ENCODE measurements at regions not wholly inside any gene's neighbourhood (a gene's known extent, or its start where the extent isn't known, plus 50 kb on each side); places are given as distances from the start of the nearest gene placed in this dataset.

GRCh38 chr14:98867726-98868125, 404.3 kb downstream of the BCL11B start:
- no peak for DNase-seq

- no peak for DNase-seq
Observed at GRCh38 chr14:98868866-98869265, 403.1 kb downstream of the BCL11B start.

GRCh38 chr14:98871796-98872195, 400.2 kb downstream of the BCL11B start:
- DNase-seq: no peak

GRCh38 chr14:98877065-98877464, 394.9 kb downstream of the BCL11B start:
- DNase-seq: no peak

- no peak for DNase-seq
Observed at GRCh38 chr14:98878282-98878681, 393.7 kb downstream of the BCL11B start.

GRCh38 chr14:98886982-98887381, 385.0 kb downstream of the BCL11B start:
- no peak for DNase-seq

GRCh38 chr14:98888281-98888680, 383.7 kb downstream of the BCL11B start:
- no peak for DNase-seq

GRCh38 chr14:98888927-98889835, 382.8 kb downstream of the BCL11B start:
- no peak for DNase-seq

- DNase-seq: no peak
Observed at GRCh38 chr14:98889836-98890185, 382.2 kb downstream of the BCL11B start.

GRCh38 chr14:98890556-98891340, 381.2 kb downstream of the BCL11B start:
- peak in 1 of 4 experiments; percentile 4 for DNase-seq

- no peak for DNase-seq
Observed at GRCh38 chr14:98893675-98894074, 378.3 kb downstream of the BCL11B start.

GRCh38 chr14:98894600-98894999, 377.4 kb downstream of the BCL11B start:
- no peak for DNase-seq

GRCh38 chr14:98896449-98896848, 375.5 kb downstream of the BCL11B start:
- DNase-seq: no peak

- DNase-seq: no peak
Observed at GRCh38 chr14:98897605-98898309, 374.2 kb downstream of the BCL11B start.

- no peak for DNase-seq
Observed at GRCh38 chr14:98899441-98899840, 372.6 kb downstream of the BCL11B start.

GRCh38 chr14:98900236-98900635, 371.8 kb downstream of the BCL11B start:
- DNase-seq: no peak

GRCh38 chr14:98900798-98901197, 371.2 kb downstream of the BCL11B start:
- DNase-seq: no peak

GRCh38 chr14:98901511-98902205, 370.3 kb downstream of the BCL11B start:
- DNase-seq: no peak

- no peak for DNase-seq
Observed at GRCh38 chr14:98903371-98903770, 368.6 kb downstream of the BCL11B start.

- DNase-seq: no peak
Observed at GRCh38 chr14:98904677-98905076, 367.3 kb downstream of the BCL11B start.

- no peak for DNase-seq
Observed at GRCh38 chr14:98906123-98906995, 365.6 kb downstream of the BCL11B start.

GRCh38 chr14:98907271-98907670, 364.7 kb downstream of the BCL11B start:
- no peak for DNase-seq
